ENCODE measurements at regions not wholly inside any gene's neighbourhood (a gene's known extent, or its start where the extent isn't known, plus 50 kb on each side); places are given as distances from the start of the nearest gene placed in this dataset.
"Not testable (repeated sequence)": the region's sequence is repeated elsewhere in the genome, so short reads cannot be mapped to it uniquely, and the experiment has no call there.

DNA sequence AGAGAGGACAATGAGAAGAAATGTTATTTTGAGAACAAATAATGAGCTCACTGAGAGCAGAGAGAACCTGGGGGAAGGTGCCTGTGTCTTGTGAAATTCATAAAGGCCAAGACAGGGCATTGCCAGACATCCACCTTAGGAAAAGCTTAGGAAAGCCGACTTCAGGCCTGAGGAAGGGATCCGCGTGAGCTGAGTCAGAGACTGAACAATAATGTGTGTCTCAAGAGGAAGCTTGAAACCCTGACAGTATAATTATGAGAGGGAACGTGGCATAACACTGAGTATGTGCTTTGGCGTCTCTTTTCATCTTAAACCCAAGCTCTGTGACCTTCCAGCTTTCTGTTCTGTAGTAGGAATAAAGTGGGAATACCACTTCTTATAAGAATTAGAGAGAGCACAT, 307.2 kb downstream of the ACTR3B start:
- TF ChIP-seq CTCF (conservative IDR thresholded peaks at IDR 0.05; ENCODE audit: low read depth, low read length), result no peak
- DNase-seq (ENCODE audit: low read depth), result no peak
- no peak overlapping the region for H3K4me3 ChIP-seq (ENCODE audit: low read depth, low read length)

- TF ChIP-seq CTCF (conservative IDR thresholded peaks at IDR 0.05; ENCODE audit: low read depth, low read length), result no peak
- no peak for DNase-seq (ENCODE audit: low read depth)
- no peak overlapping the region for H3K4me3 ChIP-seq (ENCODE audit: low read depth, low read length)
Measured at GRCh38 chr7:153070141-153070540, 310.6 kb downstream of the ACTR3B start.

GRCh38 chr7:153072806-153073205, 313.3 kb downstream of the ACTR3B start:
- no peak for TF ChIP-seq CTCF (conservative IDR thresholded peaks at IDR 0.05; ENCODE audit: low read depth, low read length)
- DNase-seq (ENCODE audit: low read depth), result no peak

GRCh38 chr7:153076289-153076688, 316.7 kb downstream of the ACTR3B start:
- not testable (repeated sequence) for H3K4me3 ChIP-seq (ENCODE audit: low read depth, low read length); DNase-seq (ENCODE audit: low read depth)

More at GRCh38 chr7:153072806-153073205, 313.3 kb downstream of the ACTR3B start:
- H3K4me3 ChIP-seq (ENCODE audit: low read depth, low read length), result no peak overlapping the region

DNA sequence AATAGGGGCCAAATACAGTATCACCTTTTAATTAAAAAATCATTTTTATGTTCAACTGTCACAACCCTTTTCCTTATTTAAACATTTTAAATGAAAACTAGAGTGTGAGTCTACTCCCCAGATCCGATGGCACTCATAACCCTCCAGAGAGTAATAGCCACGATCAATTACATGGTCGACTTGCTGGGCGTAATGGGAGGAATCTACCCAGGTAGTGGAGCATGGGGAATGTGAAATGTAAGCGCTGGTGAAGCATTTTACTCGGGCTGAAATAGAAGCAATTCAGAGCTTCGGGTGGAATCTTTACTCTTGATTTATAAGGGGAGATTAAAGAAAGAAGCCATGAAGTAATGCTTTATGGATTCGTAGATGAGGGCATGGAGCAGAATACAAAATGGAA, 321.9 kb downstream of the ACTR3B start:
- DNase-seq (ENCODE audit: low read depth), result no peak
- no peak for TF ChIP-seq CTCF (conservative IDR thresholded peaks at IDR 0.05; ENCODE audit: low read depth, low read length)
- no peak overlapping the region for H3K4me3 ChIP-seq (ENCODE audit: low read depth, low read length)

DNA sequence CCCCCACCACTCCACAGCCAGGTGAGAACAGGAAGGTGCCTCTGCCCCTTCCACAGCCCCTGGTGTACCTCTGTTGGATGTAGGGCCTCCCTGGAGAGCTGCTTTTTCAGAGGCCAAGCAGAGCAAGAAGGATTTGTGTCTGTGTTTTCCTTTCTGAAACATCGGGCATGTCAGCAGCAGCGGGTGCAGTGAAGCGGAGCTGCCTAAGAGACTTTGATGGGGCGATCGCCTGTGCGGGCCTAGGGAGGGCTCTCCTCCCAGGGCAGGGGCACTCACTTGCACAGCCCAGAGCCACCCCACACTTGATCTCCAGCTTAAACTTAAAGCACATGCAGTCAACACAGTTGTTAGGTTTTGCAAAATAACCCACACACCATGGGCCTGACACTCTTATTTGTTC, 324.7 kb downstream of the ACTR3B start:
- H3K4me3 ChIP-seq (ENCODE audit: low read depth, low read length), result no peak overlapping the region
- TF ChIP-seq CTCF (conservative IDR thresholded peaks at IDR 0.05; ENCODE audit: low read depth, low read length), result no peak
- no peak for DNase-seq (ENCODE audit: low read depth)

DNA sequence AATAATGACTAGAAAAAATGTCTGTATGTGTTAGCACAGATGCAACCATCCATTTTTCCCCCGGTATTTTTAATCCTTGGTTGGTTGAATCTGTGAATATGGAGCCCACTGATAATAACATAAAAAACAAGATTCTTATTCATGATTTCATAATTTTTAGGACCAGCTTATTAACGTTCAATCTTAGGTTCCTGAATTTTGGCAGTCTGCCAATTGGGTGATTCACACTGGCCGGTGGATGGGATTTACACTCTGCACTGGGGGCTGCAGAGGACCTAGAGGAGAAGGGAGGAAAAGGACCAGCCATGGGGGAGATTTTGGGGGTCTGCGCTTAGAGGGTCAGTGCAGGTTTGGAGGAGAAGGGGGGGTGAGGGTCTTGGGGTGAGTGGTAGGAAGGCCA, 327.9 kb downstream of the ACTR3B start:
- TF ChIP-seq CTCF (conservative IDR thresholded peaks at IDR 0.05; ENCODE audit: low read depth, low read length), result no peak
- DNase-seq (ENCODE audit: low read depth), result peak; percentile 10
- no peak overlapping the region for H3K4me3 ChIP-seq (ENCODE audit: low read depth, low read length)

- H3K4me3 ChIP-seq (ENCODE audit: low read depth, low read length), result no peak overlapping the region
- TF ChIP-seq CTCF (conservative IDR thresholded peaks at IDR 0.05; ENCODE audit: low read depth, low read length), result no peak
- no peak for DNase-seq (ENCODE audit: low read depth)
Measured at GRCh38 chr7:153088601-153089000, 329.0 kb downstream of the ACTR3B start.
